ENCODE measurements at regions not wholly inside any gene's neighbourhood (a gene's known extent, or its start where the extent isn't known, plus 50 kb on each side); places are given as distances from the start of the nearest gene placed in this dataset.

GRCh38 chr11:97883086-97883485 is 1137.7 kb upstream of the CNTN5 start:
- no peaks in the 10 kb centered on the region for H3K36me3 ChIP-seq (ENCODE audit: control insufficient read depth, insufficient read depth, low read length)
- H3K9me3 ChIP-seq (ENCODE audit: control insufficient read depth, low read depth, low read length): peaks cover 3% of the 10 kb centered on the region
- H3K27me3 ChIP-seq (ENCODE audit: control insufficient read depth, insufficient read depth, low read length): no peaks in the 10 kb centered on the region
- WGBS (ENCODE audit: insufficient coverage, low lambda C conversion rate): 100% methylated on average over 1 of the region's 2 CpGs
- no peaks in the 10 kb centered on the region for H3K4me1 ChIP-seq (ENCODE audit: control insufficient read depth, insufficient read depth, low read length)
- no peak for DNase-seq
- H3K4me3 ChIP-seq (ENCODE audit: low read length): no peak overlapping the region
- no peak overlapping the region for H3K27ac ChIP-seq (ENCODE audit: low read length)

- H3K36me3 ChIP-seq (ENCODE audit: control insufficient read depth, insufficient read depth, low read length): no peaks in the 10 kb centered on the region
- H3K9me3 ChIP-seq (ENCODE audit: control insufficient read depth, low read depth, low read length): no peaks in the 10 kb centered on the region
- H3K27ac ChIP-seq (ENCODE audit: low read length): no peak overlapping the region
- H3K4me1 ChIP-seq (ENCODE audit: control insufficient read depth, insufficient read depth, low read length): no peaks in the 10 kb centered on the region
- no peak for DNase-seq
- WGBS (ENCODE audit: insufficient coverage, low lambda C conversion rate): no CpG with 5 or more reads among the region's 2 CpGs
- no peak overlapping the region for H3K4me3 ChIP-seq (ENCODE audit: low read length)
- no peaks in the 10 kb centered on the region for H3K27me3 ChIP-seq (ENCODE audit: control insufficient read depth, insufficient read depth, low read length)
These were observed 1132.1 kb upstream of the CNTN5 start for GRCh38 chr11:97888641-97889040.

- WGBS (ENCODE audit: insufficient coverage, low lambda C conversion rate): 80% methylated on average over 1 of the region's 1 CpG
- Histone ChIP-seq H3K27ac (ENCODE audit: low read length) (no peak overlapping the region), H3K36me3 (ENCODE audit: control insufficient read depth, insufficient read depth, low read length) (no peaks in the 10 kb centered on the region), H3K27me3 (ENCODE audit: control insufficient read depth, insufficient read depth, low read length) (no peaks in the 10 kb centered on the region), H3K4me3 (ENCODE audit: low read length) (no peak overlapping the region), H3K4me1 (ENCODE audit: control insufficient read depth, insufficient read depth, low read length) (no peaks in the 10 kb centered on the region), H3K9me3 (ENCODE audit: control insufficient read depth, low read depth, low read length) (no peaks in the 10 kb centered on the region)
- DNase-seq: no peak
These were observed 1130.3 kb upstream of the CNTN5 start for GRCh38 chr11:97890466-97890865.

- Histone ChIP-seq H3K4me1 (ENCODE audit: control insufficient read depth, insufficient read depth, low read length) (no peaks in the 10 kb centered on the region), H3K4me3 (ENCODE audit: low read length) (no peak overlapping the region), H3K9me3 (ENCODE audit: control insufficient read depth, low read depth, low read length) (no peaks in the 10 kb centered on the region), H3K27me3 (ENCODE audit: control insufficient read depth, insufficient read depth, low read length) (no peaks in the 10 kb centered on the region), H3K36me3 (ENCODE audit: control insufficient read depth, insufficient read depth, low read length) (no peaks in the 10 kb centered on the region), H3K27ac (ENCODE audit: low read length) (no peak overlapping the region)
- no peak for DNase-seq
- WGBS (ENCODE audit: insufficient coverage, low lambda C conversion rate): no CpG with 5 or more reads among the region's 2 CpGs
These were observed 1127.1 kb upstream of the CNTN5 start for GRCh38 chr11:97893612-97894011.

GRCh38 chr11:97894978-97895377 is 1125.8 kb upstream of the CNTN5 start:
- Histone ChIP-seq H3K4me3 (ENCODE audit: low read length) (no peak overlapping the region), H3K4me1 (ENCODE audit: control insufficient read depth, insufficient read depth, low read length) (no peaks in the 10 kb centered on the region), H3K27ac (ENCODE audit: low read length) (no peak overlapping the region), H3K36me3 (ENCODE audit: control insufficient read depth, insufficient read depth, low read length) (no peaks in the 10 kb centered on the region), H3K27me3 (ENCODE audit: control insufficient read depth, insufficient read depth, low read length) (no peaks in the 10 kb centered on the region), H3K9me3 (ENCODE audit: control insufficient read depth, low read depth, low read length) (no peaks in the 10 kb centered on the region)
- DNase-seq: no peak
- WGBS (ENCODE audit: insufficient coverage, low lambda C conversion rate): 75% methylated on average over 1 of the region's 2 CpGs

- Histone ChIP-seq H3K27ac (ENCODE audit: low read length) (no peak overlapping the region), H3K36me3 (ENCODE audit: control insufficient read depth, insufficient read depth, low read length) (no peaks in the 10 kb centered on the region), H3K9me3 (ENCODE audit: control insufficient read depth, low read depth, low read length) (no peaks in the 10 kb centered on the region), H3K4me3 (ENCODE audit: low read length) (no peak overlapping the region), H3K27me3 (ENCODE audit: control insufficient read depth, insufficient read depth, low read length) (no peaks in the 10 kb centered on the region), H3K4me1 (ENCODE audit: control insufficient read depth, insufficient read depth, low read length) (no peaks in the 10 kb centered on the region)
- WGBS (ENCODE audit: insufficient coverage, low lambda C conversion rate): 88% methylated on average over 1 of the region's 3 CpGs
- DNase-seq: no peak
These were observed 1125.2 kb upstream of the CNTN5 start for GRCh38 chr11:97895572-97895971.

- DNase-seq: no peak
- Histone ChIP-seq H3K9me3 (ENCODE audit: control insufficient read depth, low read depth, low read length) (no peaks in the 10 kb centered on the region), H3K27me3 (ENCODE audit: control insufficient read depth, insufficient read depth, low read length) (no peaks in the 10 kb centered on the region), H3K27ac (ENCODE audit: low read length) (no peak overlapping the region), H3K36me3 (ENCODE audit: control insufficient read depth, insufficient read depth, low read length) (no peaks in the 10 kb centered on the region), H3K4me1 (ENCODE audit: control insufficient read depth, insufficient read depth, low read length) (no peaks in the 10 kb centered on the region), H3K4me3 (ENCODE audit: low read length) (no peak overlapping the region)
- WGBS (ENCODE audit: insufficient coverage, low lambda C conversion rate): 75% methylated on average over 1 of the region's 1 CpG
These were observed 1117.9 kb upstream of the CNTN5 start for GRCh38 chr11:97902828-97903227.

GRCh38 chr11:97905101-97905500 is 1115.6 kb upstream of the CNTN5 start:
- H3K36me3 ChIP-seq (ENCODE audit: control insufficient read depth, insufficient read depth, low read length): no peaks in the 10 kb centered on the region
- no peak overlapping the region for H3K4me3 ChIP-seq (ENCODE audit: low read length)
- no peaks in the 10 kb centered on the region for H3K9me3 ChIP-seq (ENCODE audit: control insufficient read depth, low read depth, low read length)
- H3K27ac ChIP-seq (ENCODE audit: low read length): no peak overlapping the region
- no peak for DNase-seq
- H3K27me3 ChIP-seq (ENCODE audit: control insufficient read depth, insufficient read depth, low read length): no peaks in the 10 kb centered on the region
- H3K4me1 ChIP-seq (ENCODE audit: control insufficient read depth, insufficient read depth, low read length): no peaks in the 10 kb centered on the region

- WGBS (ENCODE audit: insufficient coverage, low lambda C conversion rate): no CpG with 5 or more reads among the region's 1 CpG
- Histone ChIP-seq H3K27ac (ENCODE audit: low read length) (no peak overlapping the region), H3K4me3 (ENCODE audit: low read length) (no peak overlapping the region), H3K4me1 (ENCODE audit: control insufficient read depth, insufficient read depth, low read length) (no peaks in the 10 kb centered on the region), H3K36me3 (ENCODE audit: control insufficient read depth, insufficient read depth, low read length) (no peaks in the 10 kb centered on the region), H3K9me3 (ENCODE audit: control insufficient read depth, low read depth, low read length) (no peaks in the 10 kb centered on the region), H3K27me3 (ENCODE audit: control insufficient read depth, insufficient read depth, low read length) (no peaks in the 10 kb centered on the region)
- DNase-seq: no peak
These were observed 1115.1 kb upstream of the CNTN5 start for GRCh38 chr11:97905671-97906070.

- DNase-seq: no peak
- no peaks in the 10 kb centered on the region for H3K9me3 ChIP-seq (ENCODE audit: control insufficient read depth, low read depth, low read length)
- no peak overlapping the region for H3K27ac ChIP-seq (ENCODE audit: low read length)
- no peaks in the 10 kb centered on the region for H3K36me3 ChIP-seq (ENCODE audit: control insufficient read depth, insufficient read depth, low read length)
- no peaks in the 10 kb centered on the region for H3K4me1 ChIP-seq (ENCODE audit: control insufficient read depth, insufficient read depth, low read length)
- WGBS (ENCODE audit: insufficient coverage, low lambda C conversion rate): 100% methylated on average over 3 of the region's 5 CpGs
- no peaks in the 10 kb centered on the region for H3K27me3 ChIP-seq (ENCODE audit: control insufficient read depth, insufficient read depth, low read length)
- H3K4me3 ChIP-seq (ENCODE audit: low read length): no peak overlapping the region
These were observed 1112.4 kb upstream of the CNTN5 start for GRCh38 chr11:97908354-97908753.

- Histone ChIP-seq H3K4me1 (ENCODE audit: control insufficient read depth, insufficient read depth, low read length) (no peaks in the 10 kb centered on the region), H3K9me3 (ENCODE audit: control insufficient read depth, low read depth, low read length) (no peaks in the 10 kb centered on the region), H3K27ac (ENCODE audit: low read length) (no peak overlapping the region), H3K27me3 (ENCODE audit: control insufficient read depth, insufficient read depth, low read length) (no peaks in the 10 kb centered on the region), H3K4me3 (ENCODE audit: low read length) (no peak overlapping the region), H3K36me3 (ENCODE audit: control insufficient read depth, insufficient read depth, low read length) (no peaks in the 10 kb centered on the region)
- no peak for DNase-seq
- WGBS (ENCODE audit: insufficient coverage, low lambda C conversion rate): 80% methylated on average over 1 of the region's 7 CpGs
These were observed 1110.9 kb upstream of the CNTN5 start for GRCh38 chr11:97909614-97910399.

All from large intestine (tissue), 3 donors.